GM19023 (cell line): ENCODE measurements at regions not wholly inside any gene's neighbourhood (a gene's known extent, or its start where the extent isn't known, plus 50 kb on each side); places are given as distances from the start of the nearest gene placed in this dataset.
"Not testable (repeated sequence)": the region's sequence is repeated elsewhere in the genome, so short reads cannot be mapped to it uniquely, and the experiment has no call there.

Source experiments
- ATAC-seq: cut with Tn5 transposase; IDR thresholded peaks from one replicate; pipeline ENCODE4 v1.9.1; 2021; ENCODE audit warnings: mild to moderate bottlenecking, moderate library complexity; ENCODE audit not compliant: unreplicated experiment

DNA sequence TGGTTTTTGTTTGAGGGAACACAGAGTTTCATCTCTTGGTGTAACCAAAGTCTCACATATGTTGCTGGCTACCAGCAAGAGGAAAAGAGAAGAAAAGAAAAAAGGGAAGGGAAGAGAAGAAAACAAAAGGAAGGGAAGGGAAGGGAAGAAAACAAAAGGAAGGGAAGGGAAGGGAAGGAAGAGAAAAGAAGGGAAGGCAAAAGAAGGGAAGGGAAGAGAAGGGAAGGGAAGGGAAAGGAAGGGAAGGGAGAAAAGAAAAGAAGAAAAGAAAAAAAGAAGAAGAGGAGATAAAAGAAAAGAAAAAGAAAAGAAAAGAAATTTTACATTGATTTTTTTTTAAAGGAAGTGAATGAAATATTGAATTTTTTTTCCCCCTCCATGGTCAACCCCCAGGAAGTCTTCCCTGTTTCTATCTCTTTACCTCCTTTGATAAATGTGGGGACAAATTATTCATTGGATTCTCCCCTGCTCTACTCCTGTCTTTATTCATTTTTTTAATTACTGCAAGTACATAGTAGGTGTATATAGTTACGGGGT is 228.0 kb downstream of the SHOX start:
- ATAC-seq: no peak

DNA sequence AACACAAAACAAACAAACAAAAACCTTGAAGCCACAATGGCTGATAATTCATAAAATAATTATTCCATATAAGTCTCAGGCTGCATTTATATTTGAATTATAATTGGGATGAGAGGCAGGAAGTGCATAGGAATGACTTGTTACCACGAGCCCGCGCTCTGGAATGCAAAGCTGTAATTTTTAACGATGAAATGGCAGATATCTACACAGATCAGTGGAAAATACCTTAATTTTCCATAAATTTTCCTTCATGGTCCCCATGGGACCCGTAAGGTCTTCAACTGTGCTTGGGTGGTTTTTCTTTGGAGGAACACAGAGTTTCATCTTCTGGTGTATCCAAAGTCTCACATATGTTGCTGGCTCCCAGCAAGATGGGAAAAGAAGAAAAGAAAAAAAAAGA is 226.8 kb downstream of the SHOX start:
- no peak for ATAC-seq

DNA sequence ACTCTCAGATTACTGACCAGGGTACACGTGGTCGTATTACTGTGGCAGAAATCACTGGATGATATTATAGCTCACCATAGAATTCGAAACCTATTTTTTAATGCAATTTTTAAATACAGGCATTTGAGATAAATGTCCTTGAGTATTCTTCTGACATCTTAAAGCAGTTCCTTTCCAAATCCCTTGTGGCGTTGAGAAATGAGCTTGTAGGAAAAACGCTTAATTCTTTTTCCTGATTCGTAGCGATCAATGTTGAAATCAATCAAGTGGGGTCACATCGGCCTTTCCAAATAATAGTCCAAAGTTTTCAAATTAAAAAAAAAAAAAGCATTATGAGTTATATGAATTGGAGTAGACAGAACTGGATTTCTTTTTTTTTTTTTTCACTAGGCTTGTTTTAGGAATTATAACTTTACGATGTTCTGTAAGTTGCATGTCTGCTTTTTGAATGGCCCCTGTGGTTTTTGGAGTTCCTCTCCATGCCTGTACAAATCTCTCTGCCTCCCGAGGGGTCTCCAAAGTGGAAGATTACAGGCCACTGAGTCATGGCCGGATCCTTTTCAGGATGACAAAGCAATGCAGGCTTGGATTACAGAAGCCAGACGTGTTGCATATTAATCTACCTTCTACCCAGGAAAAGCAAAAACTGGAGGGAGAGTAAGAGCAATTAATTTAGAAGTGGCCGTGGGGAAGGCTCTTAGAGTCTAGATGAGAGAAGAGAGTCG is 226.1 kb downstream of the SHOX start:
- no peak for ATAC-seq

DNA sequence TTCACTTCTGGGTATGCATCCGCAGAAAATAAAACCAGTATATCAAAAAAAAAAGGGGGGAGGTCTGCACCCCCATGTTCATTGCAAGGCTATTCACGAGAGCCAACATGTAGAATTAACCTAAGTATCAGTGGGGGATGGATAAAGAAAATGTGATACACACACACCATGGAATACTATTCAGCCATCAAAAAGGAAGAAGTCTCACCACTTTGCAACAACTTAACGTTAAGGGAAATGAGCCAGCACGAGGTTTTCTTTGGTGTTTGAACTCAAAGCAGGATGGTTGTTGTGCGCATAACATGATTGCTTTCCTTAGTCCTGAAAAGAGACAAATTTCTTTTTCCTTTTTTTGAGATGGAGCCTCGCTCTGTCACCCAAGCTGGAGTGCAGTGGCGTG is 222.7 kb downstream of the SHOX start:
- ATAC-seq: no peak

DNA sequence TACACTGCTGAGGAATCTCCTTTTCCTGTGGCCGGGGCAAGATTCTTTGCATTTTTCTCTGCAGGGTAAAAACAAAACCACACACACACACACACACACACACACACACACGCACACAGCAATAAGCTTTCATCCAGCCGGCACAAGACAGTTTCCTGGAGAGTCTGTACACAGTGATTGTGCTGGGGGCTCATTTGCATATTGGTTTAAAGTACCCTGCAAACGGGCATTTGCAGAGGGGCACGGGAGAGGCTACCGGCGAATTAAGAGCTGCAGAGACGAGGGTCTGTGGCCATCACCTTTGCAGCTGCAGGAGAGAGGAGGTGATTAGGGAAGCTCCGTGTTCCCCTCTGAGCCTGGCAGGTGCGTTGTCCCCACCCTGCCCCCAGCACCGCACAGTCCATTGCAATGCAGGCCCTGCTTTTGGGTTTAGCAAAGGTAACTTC is 219.9 kb downstream of the SHOX start:
- ATAC-seq: no peak

DNA sequence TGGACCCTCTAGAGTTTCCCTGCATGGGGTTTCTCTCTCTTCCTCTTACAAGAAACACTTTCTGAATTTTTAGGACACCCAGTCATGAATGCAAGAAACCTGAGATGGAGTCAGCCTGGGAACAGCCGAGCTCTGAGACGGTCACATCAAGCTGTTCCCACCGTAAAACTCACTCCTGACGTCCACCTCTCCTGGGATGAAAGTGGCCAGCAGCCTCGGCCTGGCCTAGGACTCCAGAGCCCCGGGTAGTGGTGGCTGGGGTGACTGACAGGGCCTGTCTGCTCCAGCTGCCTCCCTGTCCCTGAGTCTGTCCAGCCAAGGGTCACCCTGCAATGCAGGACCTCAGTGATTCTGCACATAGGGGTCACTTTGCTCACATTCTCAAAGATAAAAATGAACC is 217.8 kb downstream of the SHOX start:
- no peak for ATAC-seq

DNA sequence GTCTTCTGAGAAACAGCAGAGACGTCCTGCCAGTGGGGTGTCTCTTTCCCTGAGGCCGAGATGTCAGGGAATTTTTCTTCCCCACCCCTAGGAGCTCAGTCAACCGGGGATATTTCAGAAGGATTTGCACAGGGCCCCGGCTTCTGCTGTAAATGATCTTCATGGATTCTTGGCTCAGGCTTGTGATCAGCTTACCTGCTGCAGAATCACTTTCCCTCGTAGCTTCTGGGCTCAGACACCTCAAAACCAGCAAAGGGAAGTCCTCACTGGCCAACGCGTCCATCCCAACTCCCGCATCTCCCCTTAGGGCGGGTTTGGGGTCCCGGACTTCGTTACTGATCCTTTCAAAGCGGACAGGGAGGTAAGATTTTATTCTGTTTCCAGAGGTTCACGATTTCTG is 212.7 kb downstream of the SHOX start:
- no peak for ATAC-seq

DNA sequence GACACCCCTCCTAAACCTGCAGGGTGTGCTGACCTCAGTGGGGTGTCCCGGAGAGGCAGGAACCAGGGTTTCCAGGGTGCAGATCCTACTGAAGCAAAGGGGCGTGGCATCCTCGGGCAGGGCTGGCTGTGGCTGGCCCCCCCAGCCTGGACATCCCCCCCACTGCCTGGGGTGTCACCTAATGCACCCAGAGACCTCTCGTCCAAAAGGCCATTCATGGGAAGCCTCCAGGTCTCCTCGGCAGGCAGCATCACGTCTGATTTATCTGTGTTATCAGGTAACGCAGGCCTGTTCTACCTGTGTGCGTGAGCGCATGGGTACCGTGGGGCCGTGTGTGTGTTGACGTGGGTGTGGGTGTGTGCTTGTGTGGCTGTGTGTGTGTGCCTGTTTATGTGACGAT is 210.0 kb downstream of the SHOX start:
- no peak for ATAC-seq

DNA sequence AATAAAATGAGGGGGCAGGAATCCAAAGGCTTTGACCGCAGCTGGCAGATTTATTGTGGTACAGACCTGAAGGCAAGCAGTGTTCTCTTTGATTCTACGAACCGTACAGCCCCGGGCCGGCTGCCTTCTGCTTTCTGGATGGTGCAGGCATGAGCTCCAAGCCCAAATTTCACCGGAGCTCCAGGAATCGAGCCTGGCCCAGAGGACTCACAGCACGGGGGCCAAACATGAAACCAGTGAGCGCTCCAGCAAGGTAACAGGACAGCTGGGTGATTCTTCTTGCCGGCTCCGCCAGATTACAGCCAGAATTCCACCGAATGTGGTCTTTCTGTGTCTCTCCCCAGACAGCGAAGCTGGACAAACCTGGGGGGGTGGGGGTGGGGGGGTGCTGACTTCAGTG is 208.1 kb downstream of the SHOX start:
- ATAC-seq: not testable (repeated sequence)

DNA sequence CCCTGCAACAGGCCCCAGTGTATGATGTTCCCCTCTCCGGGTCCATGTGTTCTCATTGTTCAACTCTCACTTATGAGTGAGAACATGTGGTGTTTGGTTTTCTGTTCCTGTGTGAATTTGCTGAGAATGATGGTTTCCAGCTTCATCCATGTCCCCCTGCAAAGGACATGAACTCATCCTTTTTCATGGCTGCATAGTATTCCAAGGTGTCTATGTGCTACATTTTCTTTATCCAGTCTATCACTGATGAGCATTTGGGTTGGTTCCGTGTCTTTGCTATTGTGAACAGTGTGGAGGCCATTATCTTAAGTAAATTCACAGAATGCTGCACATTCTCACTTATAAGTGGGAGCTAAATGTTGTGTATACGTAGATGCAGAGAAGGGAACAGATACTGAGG is 205.3 kb downstream of the SHOX start:
- not testable (repeated sequence) for ATAC-seq

DNA sequence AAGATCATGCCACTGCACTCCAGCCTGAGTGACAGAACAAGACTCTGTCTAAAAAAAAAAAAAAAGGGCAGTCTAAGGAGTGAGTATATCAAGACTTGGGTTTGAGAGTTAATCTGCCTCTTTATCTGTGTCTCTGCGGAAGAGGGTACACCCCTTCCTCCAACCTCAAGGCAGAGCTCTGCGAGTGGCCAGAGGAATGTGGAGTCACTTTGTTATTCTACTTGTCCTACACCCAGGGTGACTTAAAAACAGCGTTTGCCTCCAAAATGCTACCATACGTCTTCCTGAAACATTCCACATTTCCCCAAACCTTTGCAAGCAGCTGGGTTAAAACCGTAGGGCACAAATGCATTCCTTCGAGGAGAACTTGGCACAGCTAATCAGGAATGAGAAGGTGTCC is 199.9 kb downstream of the SHOX start:
- ATAC-seq: no peak

DNA sequence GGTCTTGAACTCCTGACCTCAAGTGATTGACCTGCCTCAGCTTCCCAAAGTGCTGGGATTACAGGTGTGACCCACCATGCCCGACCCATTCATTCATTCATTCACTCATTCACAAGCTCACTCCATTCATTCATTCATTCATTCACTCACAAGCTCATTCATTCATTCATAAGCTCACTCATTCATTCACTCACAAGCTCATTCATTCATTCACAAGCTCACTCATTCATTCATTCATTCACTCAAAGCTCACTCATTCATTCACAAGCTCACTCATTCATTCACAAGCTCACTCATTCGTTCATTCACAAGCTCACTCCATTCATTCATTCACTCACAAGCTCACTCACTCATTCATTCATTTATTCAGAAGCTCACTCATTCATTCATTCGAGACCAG is 198.6 kb downstream of the SHOX start:
- ATAC-seq: no peak

DNA sequence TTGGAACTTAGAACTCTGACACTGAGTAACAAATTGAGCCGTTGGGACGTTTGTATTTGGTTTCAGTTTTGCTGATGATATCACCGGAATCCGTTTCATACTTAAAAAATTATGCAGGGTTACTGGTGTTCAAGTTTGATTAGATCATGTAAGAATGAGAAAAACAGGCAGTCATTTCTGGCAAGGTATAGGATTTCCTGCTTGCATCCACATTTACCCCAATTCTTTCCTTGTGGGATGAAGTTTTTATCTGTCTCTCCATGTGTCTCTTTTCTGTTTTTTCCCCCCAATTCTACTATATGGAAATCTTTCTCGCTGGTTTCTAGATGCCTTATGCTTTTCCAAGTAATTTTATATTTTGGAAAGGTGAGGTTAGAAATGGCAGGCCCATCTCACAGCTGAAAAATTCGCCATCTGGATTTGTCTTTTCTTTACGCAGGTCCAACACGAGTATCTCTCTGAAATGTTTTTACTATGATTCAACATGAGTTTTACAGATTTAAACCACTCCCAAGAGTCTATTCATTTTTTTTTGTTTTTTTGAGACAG is 197.9 kb downstream of the SHOX start:
- no peak for ATAC-seq

DNA sequence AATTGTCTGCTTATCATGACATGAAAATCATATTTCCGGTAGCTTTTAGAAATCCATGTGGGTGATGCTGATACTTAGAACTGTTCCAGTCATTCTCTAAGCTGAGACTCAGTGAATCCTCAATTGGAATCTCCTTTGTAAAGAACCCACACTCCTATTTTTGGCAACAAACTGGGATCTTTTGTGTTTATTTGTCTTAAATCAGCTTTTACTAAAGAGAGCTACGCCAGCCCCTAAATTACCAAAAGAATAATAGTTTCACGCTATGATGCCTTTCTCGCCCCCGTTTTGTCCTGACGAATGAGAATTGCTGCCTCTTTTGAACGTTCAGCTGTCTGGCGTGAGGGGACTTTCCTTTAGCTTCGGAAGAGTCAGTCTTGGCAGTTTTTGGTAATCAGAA is 195.9 kb downstream of the SHOX start:
- no peak for ATAC-seq

DNA sequence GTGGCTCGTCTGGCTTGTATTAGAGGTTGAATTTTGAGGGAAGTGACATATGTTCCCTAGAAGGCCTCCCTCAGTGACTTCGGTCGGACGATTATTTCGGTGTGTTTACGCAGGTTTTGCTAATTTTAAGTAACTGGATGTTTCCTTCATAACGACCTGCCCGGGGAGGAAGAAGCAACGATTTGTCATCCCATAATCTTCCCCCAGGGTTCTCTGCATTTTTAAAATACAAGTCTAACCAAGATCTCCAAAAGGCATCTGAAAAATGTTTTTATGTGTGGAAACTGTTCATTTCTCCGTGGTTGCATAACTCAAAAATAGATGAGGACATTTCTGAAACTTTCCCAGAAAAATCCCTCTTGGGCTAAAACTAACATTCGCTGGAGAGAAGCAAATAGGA is 195.4 kb downstream of the SHOX start:
- no peak for ATAC-seq

DNA sequence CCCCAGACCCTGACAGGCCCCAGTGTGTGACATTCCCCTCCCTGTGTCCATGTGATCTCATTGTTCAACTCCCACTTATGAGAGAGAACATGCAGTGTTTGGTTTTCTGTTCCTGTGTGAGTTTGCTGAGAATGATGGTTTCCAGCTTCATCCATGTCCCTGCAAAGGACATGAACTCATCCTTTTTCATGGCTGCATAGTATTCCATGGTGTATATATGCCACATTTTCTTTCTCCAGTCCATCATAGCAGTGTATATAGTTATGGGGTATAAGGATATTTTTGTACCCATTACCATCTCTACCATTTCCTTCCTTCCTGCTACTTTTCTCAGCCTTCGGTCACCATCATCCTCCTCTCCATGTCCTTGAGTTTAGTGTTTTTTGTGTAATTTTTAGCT is 192.5 kb downstream of the SHOX start:
- not testable (repeated sequence) for ATAC-seq

DNA sequence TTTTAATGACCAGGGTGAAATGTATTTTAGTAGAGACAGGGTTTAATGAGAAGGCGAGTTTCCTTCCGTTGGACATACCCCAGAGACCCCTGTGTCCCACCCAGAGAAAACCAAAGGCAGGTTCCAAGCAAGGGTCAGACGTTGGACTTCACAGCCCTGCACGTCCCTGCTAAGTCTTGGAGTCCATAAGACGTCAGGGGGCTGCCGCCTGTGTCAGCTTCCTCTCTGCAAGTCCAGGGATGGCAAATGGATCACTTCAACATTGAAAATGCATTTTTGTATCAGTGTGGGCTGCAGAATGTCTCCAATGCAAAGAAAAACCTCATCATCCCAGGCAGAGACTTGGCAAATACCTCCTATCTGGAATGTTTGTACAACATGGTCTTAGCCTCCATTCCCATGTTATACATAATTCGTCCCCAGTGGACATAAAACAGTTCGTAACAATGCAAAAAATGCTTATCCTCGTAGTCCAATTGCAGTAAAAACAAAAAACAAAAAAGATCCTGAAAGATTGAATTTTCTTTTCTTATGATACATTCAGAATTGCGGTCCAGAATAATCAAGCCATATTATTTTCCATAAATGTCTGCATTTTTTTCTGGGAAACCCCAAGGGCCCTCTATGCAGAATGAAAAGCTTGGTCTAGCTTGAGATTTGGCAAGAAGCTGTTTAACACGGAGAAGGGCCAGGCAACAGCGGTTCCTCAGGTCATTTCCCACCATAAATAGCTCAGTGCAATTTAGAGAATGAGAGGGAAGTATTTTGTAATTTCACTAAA is 190.9 kb downstream of the SHOX start:
- ATAC-seq: no peak

DNA sequence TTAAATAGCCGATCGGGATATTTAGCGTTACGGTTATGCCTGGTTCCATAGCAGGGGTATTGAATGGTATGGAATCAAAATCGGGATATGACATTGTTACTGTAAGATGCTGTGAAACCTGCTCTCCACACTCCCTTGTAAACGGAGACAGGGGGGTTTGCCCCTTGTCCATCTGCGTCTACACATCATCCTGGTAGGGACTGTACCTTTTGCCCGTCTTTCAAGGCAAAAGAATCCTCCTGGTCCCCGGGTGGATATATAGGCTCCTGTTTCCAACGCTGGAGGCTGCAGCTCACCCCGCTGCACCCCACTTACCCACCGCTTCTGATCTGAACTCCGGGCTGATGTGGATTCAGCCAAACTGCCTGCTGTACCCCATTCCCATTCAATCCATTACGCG is 189.1 kb downstream of the SHOX start:
- no peak for ATAC-seq

DNA sequence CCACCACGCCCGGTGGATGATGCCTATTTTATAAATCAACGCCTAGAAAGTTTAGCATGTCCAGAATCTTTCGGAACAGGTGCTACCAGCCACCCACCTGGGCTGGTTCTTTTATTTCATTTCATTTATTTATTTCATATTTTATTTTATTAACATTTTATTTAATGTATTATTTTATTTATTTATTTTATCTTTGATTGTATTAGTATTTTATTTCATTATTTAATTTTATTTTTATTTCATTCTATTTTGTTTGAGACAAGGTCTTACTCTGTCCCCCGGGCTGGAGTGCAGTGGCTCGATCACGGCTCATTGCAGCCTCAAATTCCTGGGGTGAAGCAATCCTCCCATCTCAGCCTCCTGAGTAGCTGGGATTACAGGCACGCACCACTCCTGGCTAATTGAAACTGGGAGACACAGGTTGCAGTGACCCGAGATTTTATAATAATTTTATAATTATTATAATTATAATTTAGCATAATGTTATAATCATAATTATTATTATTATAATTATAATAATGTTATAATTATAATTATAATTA is 187.2 kb downstream of the SHOX start:
- ATAC-seq: no peak

DNA sequence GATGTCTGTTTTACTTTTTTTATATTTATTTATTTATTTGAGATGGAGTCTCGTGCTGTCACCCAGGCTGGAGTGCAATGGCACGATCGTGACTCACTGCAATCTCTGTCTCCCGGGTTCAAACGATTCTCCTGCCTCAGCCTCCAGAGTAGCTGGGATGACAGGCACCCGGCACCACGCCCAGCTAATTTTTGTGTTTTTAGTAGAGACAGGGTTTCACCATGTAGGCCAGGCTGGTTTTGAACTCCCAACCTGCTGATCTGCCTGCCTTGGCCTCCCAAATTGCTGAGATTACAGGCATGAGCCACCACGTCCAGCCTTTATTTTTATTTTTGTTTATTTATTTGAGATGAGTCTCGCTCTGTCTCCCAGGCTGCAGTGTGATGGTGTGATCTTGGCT is 186.6 kb downstream of the SHOX start:
- ATAC-seq: not testable (repeated sequence)

DNA sequence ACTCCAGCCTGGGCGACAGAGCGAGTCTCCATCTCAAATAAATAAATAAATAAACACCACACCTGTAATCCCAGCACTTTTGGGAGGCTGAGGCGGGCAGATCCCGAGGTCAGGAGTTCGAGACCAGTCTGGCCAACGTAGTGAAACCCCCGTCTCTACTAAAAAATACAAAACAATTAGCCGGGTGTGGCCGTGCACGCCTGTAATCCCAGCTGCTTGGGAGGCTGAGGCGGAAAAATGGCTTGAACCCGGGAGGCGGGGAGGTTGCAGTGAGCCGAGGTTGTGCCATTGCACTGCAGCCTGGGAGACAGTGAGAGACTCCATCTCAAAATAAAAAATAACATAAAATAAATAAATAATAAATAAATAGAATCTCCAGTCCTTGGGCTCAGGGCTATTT is 185.8 kb downstream of the SHOX start:
- no peak for ATAC-seq

DNA sequence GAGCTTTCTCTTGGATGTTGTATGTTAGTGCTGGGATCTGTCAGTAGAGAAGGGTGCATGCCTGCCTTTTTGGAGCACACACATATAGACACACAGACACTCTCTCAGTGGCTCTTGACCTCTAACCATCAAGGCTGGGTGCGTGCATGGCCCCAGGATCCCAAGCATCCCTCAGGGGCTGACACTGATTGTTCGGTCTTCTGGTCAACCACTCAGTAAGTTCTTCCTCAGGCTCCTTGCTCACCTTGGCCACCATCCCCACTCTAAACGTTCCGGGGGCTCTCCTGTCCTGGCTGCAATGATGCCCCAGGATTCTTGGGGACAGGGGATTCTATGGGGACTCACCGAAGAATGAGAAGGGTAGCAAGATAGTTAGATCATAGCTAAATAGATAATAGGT is 179.6 kb downstream of the SHOX start:
- ATAC-seq: no peak
